SK-N-SH (cell line): ENCODE measurements at regions not wholly inside any gene's neighbourhood (a gene's known extent, or its start where the extent isn't known, plus 50 kb on each side); places are given as distances from the start of the nearest gene placed in this dataset.

Source experiments
- CTCF ChIA-PET: fragments of 300-600, 350-600 bp; formaldehyde crosslinking; extraction: SDS; loops from one replicate; lab custom pipeline; 2021; lab: Yijun Ruan, JAX
- POLR2A ChIA-PET: fragments of 350-600 bp; sonication (Branson Sonifier 250); formaldehyde crosslinking; extraction: SDS; loops from one replicate; lab custom pipeline; 2020; ENCODE audit warnings: antibody characterized with exemption, inconsistent platforms; lab: Yijun Ruan, JAX
- DNase-seq: peaks from one replicate; pipeline ENCODE4 v3.0.0; 2012
- H2AFZ ChIP-seq: fragments of 200-600 bp; sonication (generic); 2 replicates; pipeline ENCODE4 v1.8.1; 2016; ENCODE audit warnings: antibody characterized with exemption, mild to moderate bottlenecking, low read depth
- H3F3A ChIP-seq: fragments of 200-600 bp; sonication (generic); replicated peaks from 2 replicates; pipeline ENCODE3; 2016; ENCODE audit warnings: antibody characterized with exemption, mild to moderate bottlenecking; ENCODE audit not compliant: insufficient read depth
- H3K27ac ChIP-seq, 2 experiments: fragments of 200-500 bp in 1 of 2; fragments of 200-600 bp in 1 of 2; sonication (Bioruptor generic) in 1 of 2; sonication (generic), shearing (Covaris generic) in 1 of 2; 2 replicates each; pipeline versions ENCODE4 v1.5.1 to v1.6.1; 2014 to 2016; ENCODE audit warnings: low read depth in 2 of 2, inconsistent platforms in 1 of 2, low read length in 1 of 2, mild to moderate bottlenecking in 1 of 2, mixed read lengths in 1 of 2
- H3K27me3 ChIP-seq: fragments of 200-600 bp; sonication (generic), shearing (Covaris generic); 2 replicates; pipeline ENCODE4 v1.6.1; 2016; ENCODE audit warnings: mixed run types; ENCODE audit not compliant: insufficient read depth
- H3K36me3 ChIP-seq, 2 experiments: fragments of 200-500 bp in 1 of 2; fragments of 200-600 bp in 1 of 2; sonication (Bioruptor generic) in 1 of 2; sonication (generic) in 1 of 2; replicated peaks in 1 of 2; 2 replicates each; pipeline versions ENCODE3 to v1.5.1; 2014 to 2016; ENCODE audit warnings: low read length in 1 of 2, mild to moderate bottlenecking in 1 of 2; ENCODE audit not compliant: insufficient read depth in 2 of 2, control insufficient read depth in 1 of 2
- H3K4me1 ChIP-seq, 2 experiments: fragments of 200-500 bp in 1 of 2; fragments of 200-600 bp in 1 of 2; sonication (Bioruptor generic) in 1 of 2; sonication (generic), shearing (Covaris generic) in 1 of 2; 2 replicates each; pipeline versions ENCODE4 v1.5.1 to v1.6.1; 2014 to 2016; ENCODE audit warnings: low read depth in 1 of 2, low read length in 1 of 2, mixed run types in 1 of 2; ENCODE audit not compliant: insufficient read depth in 2 of 2, control insufficient read depth in 1 of 2
- H3K4me2 ChIP-seq: fragments of 200-600 bp; sonication (generic), shearing (Covaris generic); 2 replicates; pipeline ENCODE4 v1.6.1; 2017; ENCODE audit warnings: mixed run types
- H3K4me3 ChIP-seq, 2 experiments: fragments of 200-500 bp in 1 of 2; fragments of 200-600 bp in 1 of 2; sonication (Bioruptor generic) in 1 of 2; sonication (generic), shearing (Covaris generic) in 1 of 2; 2 replicates each; pipeline versions ENCODE4 v1.5.1 to v1.8.1; 2014 to 2016; ENCODE audit warnings: low read depth in 2 of 2, inconsistent platforms in 1 of 2, low read length in 1 of 2, mild to moderate bottlenecking in 1 of 2, mixed read lengths in 1 of 2, moderate library complexity in 1 of 2
- H3K79me2 ChIP-seq: fragments of 200-600 bp; sonication (generic); 2 replicates; pipeline ENCODE4 v1.8.1; 2017; ENCODE audit warnings: mild to moderate bottlenecking; ENCODE audit not compliant: insufficient read depth
- H3K9ac ChIP-seq: fragments of 200-600 bp; sonication (generic); 2 replicates; pipeline ENCODE4 v1.6.1; 2017; ENCODE audit warnings: mixed run types
- H3K9me2 ChIP-seq: fragments of 200-600 bp; sonication (generic); 2 replicates; pipeline ENCODE4 v1.6.1; 2017; ENCODE audit warnings: mixed run types
- H3K9me3 ChIP-seq: fragments of 200-600 bp; sonication (generic); 2 replicates; pipeline ENCODE4 v1.6.1; 2017; ENCODE audit warnings: mixed run types, mild to moderate bottlenecking, moderate library complexity
- H4K20me1 ChIP-seq: fragments of 200-600 bp; sonication (generic); 2 replicates; pipeline ENCODE4 v1.6.1; 2017; ENCODE audit warnings: mild to moderate bottlenecking, mixed run types; ENCODE audit not compliant: insufficient read depth
- CHD2 ChIP-seq: fragments of 150-350 bp; IDR thresholded peaks from 2 replicates; pipeline ENCODE4 v1.6.1; 2018; ENCODE audit warnings: low read length; ENCODE audit not compliant: partially characterized antibody
- FOSL2 ChIP-seq: IDR thresholded peaks from 2 replicates; pipeline ENCODE4 v1.4.0; 2012; ENCODE audit warnings: low read depth, mild to moderate bottlenecking, moderate library complexity, borderline replicate concordance
- GABPA ChIP-seq: IDR thresholded peaks from 2 replicates; pipeline ENCODE4 v1.4.0; 2012; ENCODE audit warnings: low read depth, mild to moderate bottlenecking
- MXI1 ChIP-seq: IDR thresholded peaks from 2 replicates; pipeline ENCODE4 v1.6.1; 2012; ENCODE audit warnings: mild to moderate bottlenecking, low read depth, low read length, improper control_type of control experiment
- NRF1 ChIP-seq: IDR thresholded peaks from 2 replicates; pipeline ENCODE4 v1.6.1; 2012; ENCODE audit warnings: low read depth, mild to moderate bottlenecking, low read length
- RAD21 ChIP-seq: IDR thresholded peaks from 2 replicates; pipeline ENCODE4 v1.6.1; 2012; ENCODE audit warnings: mild to moderate bottlenecking, low read length
- RCOR1 ChIP-seq: fragments of 150-350 bp; IDR thresholded peaks from 2 replicates; pipeline ENCODE4 v1.6.1; 2017; ENCODE audit warnings: antibody characterized with exemption, low read length
- RFX5 ChIP-seq: IDR thresholded peaks from 2 replicates; pipeline ENCODE4 v1.6.1; 2012; ENCODE audit warnings: mild to moderate bottlenecking, improper control_type of control experiment, low read length
- SMC3 ChIP-seq: IDR thresholded peaks from 2 replicates; pipeline ENCODE4 v1.6.1; 2012; ENCODE audit warnings: low read depth, low read length, improper control_type of control experiment
- TAF1 ChIP-seq: IDR thresholded peaks from 2 replicates; pipeline ENCODE4 v1.6.1; 2012; ENCODE audit warnings: low read depth, mild to moderate bottlenecking, low read length, moderate library complexity, borderline replicate concordance
- TEAD4 ChIP-seq: IDR thresholded peaks from 2 replicates; pipeline ENCODE4 v1.4.0; 2012; ENCODE audit warnings: mild to moderate bottlenecking, borderline replicate concordance; ENCODE audit not compliant: insufficient read depth
- TF ChIP-seq, protein P1 (sequence below): fragments of 150-350 bp; IDR thresholded peaks from 2 replicates; pipeline ENCODE4 v1.6.1; 2016; ENCODE audit warnings: mild to moderate bottlenecking, low read depth, low read length
- TF ChIP-seq, protein P2 (sequence below): IDR thresholded peaks from 2 replicates; pipeline ENCODE4 v1.4.0; 2012; ENCODE audit warnings: low read depth, borderline replicate concordance
- TF ChIP-seq, protein P3 (sequence below): IDR thresholded peaks from 2 replicates; pipeline ENCODE4; 2012
- TF ChIP-seq, protein P4 (sequence below): fragments of 200-600 bp; sonication (generic); IDR thresholded peaks from 2 replicates; pipeline ENCODE4 v1.6.1; 2017; ENCODE audit warnings: antibody characterized with exemption, mild to moderate bottlenecking, moderate library complexity
- TF ChIP-seq, protein P5 (sequence below): IDR thresholded peaks from 2 replicates; pipeline ENCODE4 v1.4.0; 2012; ENCODE audit warnings: low read depth

DNA sequence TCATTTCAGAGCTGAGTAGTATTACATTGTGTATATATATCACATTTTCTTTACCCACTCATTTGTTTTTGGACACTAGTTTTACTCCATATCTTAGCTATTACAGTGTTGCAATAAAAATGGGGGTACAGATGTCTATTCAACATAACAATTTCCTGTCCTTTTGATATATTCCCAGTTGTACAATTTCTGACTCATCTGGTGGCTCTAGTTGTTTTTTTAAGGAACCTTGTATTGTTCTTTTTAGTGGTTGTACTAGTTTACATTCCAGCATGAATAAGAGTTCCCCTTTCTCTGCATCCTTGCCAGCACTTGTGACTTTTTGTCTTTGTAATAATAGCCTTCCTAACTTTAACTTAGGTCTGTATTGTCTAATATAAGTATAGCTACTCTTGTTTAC is 739.9 kb downstream of the XPNPEP1 start:
- no peak for DNase-seq
- Histone ChIP-seq H4K20me1 (no peaks in the 10 kb centered on the region), H3K4me3 (no peak overlapping the region), H3K79me2 (no peaks in the 10 kb centered on the region), H3K4me2 (no peak overlapping the region), H2AFZ (no peak overlapping the region), H3K9ac (no peak overlapping the region), H3F3A (no peaks in the 10 kb centered on the region), H3K27me3 (no peaks in the 10 kb centered on the region), H3K9me3 (no peaks in the 10 kb centered on the region; the same call in none of the 2 replicates)
- TF ChIP-seq, protein P1, sequence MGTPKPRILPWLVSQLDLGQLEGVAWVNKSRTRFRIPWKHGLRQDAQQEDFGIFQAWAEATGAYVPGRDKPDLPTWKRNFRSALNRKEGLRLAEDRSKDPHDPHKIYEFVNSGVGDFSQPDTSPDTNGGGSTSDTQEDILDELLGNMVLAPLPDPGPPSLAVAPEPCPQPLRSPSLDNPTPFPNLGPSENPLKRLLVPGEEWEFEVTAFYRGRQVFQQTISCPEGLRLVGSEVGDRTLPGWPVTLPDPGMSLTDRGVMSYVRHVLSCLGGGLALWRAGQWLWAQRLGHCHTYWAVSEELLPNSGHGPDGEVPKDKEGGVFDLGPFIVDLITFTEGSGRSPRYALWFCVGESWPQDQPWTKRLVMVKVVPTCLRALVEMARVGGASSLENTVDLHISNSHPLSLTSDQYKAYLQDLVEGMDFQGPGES: no peak
- TF ChIP-seq GABPA (no peak), RAD21 (no peak), TAF1 (no peak), NRF1 (no peak), CHD2 (no peak), TEAD4 (no peak), MXI1 (no peak), RCOR1 (no peak), FOSL2 (no peak), SMC3 (no peak), RFX5 (no peak)
- TF ChIP-seq, protein P2, sequence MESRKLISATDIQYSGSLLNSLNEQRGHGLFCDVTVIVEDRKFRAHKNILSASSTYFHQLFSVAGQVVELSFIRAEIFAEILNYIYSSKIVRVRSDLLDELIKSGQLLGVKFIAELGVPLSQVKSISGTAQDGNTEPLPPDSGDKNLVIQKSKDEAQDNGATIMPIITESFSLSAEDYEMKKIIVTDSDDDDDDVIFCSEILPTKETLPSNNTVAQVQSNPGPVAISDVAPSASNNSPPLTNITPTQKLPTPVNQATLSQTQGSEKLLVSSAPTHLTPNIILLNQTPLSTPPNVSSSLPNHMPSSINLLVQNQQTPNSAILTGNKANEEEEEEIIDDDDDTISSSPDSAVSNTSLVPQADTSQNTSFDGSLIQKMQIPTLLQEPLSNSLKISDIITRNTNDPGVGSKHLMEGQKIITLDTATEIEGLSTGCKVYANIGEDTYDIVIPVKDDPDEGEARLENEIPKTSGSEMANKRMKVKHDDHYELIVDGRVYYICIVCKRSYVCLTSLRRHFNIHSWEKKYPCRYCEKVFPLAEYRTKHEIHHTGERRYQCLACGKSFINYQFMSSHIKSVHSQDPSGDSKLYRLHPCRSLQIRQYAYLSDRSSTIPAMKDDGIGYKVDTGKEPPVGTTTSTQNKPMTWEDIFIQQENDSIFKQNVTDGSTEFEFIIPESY: no peak
- TF ChIP-seq, protein P3, sequence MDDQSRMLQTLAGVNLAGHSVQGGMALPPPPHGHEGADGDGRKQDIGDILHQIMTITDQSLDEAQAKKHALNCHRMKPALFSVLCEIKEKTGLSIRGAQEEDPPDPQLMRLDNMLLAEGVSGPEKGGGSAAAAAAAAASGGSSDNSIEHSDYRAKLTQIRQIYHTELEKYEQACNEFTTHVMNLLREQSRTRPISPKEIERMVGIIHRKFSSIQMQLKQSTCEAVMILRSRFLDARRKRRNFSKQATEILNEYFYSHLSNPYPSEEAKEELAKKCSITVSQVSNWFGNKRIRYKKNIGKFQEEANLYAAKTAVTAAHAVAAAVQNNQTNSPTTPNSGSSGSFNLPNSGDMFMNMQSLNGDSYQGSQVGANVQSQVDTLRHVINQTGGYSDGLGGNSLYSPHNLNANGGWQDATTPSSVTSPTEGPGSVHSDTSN: no peak
- TF ChIP-seq, protein P4, sequence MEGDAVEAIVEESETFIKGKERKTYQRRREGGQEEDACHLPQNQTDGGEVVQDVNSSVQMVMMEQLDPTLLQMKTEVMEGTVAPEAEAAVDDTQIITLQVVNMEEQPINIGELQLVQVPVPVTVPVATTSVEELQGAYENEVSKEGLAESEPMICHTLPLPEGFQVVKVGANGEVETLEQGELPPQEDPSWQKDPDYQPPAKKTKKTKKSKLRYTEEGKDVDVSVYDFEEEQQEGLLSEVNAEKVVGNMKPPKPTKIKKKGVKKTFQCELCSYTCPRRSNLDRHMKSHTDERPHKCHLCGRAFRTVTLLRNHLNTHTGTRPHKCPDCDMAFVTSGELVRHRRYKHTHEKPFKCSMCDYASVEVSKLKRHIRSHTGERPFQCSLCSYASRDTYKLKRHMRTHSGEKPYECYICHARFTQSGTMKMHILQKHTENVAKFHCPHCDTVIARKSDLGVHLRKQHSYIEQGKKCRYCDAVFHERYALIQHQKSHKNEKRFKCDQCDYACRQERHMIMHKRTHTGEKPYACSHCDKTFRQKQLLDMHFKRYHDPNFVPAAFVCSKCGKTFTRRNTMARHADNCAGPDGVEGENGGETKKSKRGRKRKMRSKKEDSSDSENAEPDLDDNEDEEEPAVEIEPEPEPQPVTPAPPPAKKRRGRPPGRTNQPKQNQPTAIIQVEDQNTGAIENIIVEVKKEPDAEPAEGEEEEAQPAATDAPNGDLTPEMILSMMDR: no peak
- TF ChIP-seq, protein P5, sequence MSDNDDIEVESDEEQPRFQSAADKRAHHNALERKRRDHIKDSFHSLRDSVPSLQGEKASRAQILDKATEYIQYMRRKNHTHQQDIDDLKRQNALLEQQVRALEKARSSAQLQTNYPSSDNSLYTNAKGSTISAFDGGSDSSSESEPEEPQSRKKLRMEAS: no peak
- TF ChIP-seq, all 33 proteins: peak for 0
- no peaks in the 10 kb centered on the region for H3K9me2 ChIP-seq
- H3K27ac ChIP-seq: no peak overlapping the region
- H3K36me3 ChIP-seq: no peaks in the 10 kb centered on the region
- CTCF ChIA-PET: no interaction called here
- POLR2A ChIA-PET: no interaction called here
- no peaks in the 10 kb centered on the region; a peak in 1 of 4 replicates for H3K4me1 ChIP-seq
